H1 (cell line): ENCODE measurements at regions not wholly inside any gene's neighbourhood (a gene's known extent, or its start where the extent isn't known, plus 50 kb on each side); places are given as distances from the start of the nearest gene placed in this dataset.

Source experiments
- CTCF ChIP-seq, 3 experiments: IDR thresholded peaks; 1 replicate in 2 of 3; 2 replicates in 1 of 3; pipeline versions ENCODE4 v1.5.1 to v1.6.1; 2011; ENCODE audit warnings: low read length in 3 of 3, mild to moderate bottlenecking in 3 of 3, inconsistent platforms in 2 of 3, low read depth in 1 of 3, moderate library complexity in 1 of 3; ENCODE audit not compliant: insufficient read depth in 1 of 3; ENCODE audit errors: control extremely low read depth in 1 of 3
- FOSL1 ChIP-seq: IDR thresholded peaks from 2 replicates; pipeline ENCODE4 v1.6.1; 2011; ENCODE audit warnings: mild to moderate bottlenecking, low read depth, low read length, moderate library complexity; ENCODE audit not compliant: insufficient read depth
- POLR2AphosphoS5 ChIP-seq: IDR thresholded peaks from 2 replicates; pipeline ENCODE4 v1.6.1; 2011; ENCODE audit warnings: low read depth, low read length
- ZNF274 ChIP-seq: IDR thresholded peaks from 2 replicates; pipeline ENCODE4 v1.7.0; 2012; ENCODE audit warnings: low read length, borderline replicate concordance; ENCODE audit errors: extremely low read depth

- no peak for TF ChIP-seq CTCF (IDR thresholded peaks at IDR 0.05; ENCODE audit: control extremely low read depth in 1 of 3, insufficient read depth in 1 of 3, low read depth in 1 of 3, low read length in 3 of 3)
- no peak for TF ChIP-seq FOSL1
- no peak for TF ChIP-seq ZNF274
- no peak for TF ChIP-seq POLR2AphosphoS5
Measured at GRCh38 chr17:34155947-34156346, 99.1 kb upstream of the CCL2 start.
